ENCODE measurements at regions not wholly inside any gene's neighbourhood (a gene's known extent, or its start where the extent isn't known, plus 50 kb on each side); places are given as distances from the start of the nearest gene placed in this dataset.

GRCh38 chr4:11261066-11261850, 167.4 kb downstream of the HS3ST1 start:
- TF ChIP-seq CTCF (IDR thresholded peaks at IDR 0.05; ENCODE audit: borderline replicate concordance), result no peak
- H3K36me3 ChIP-seq, result no peaks in the 10 kb centered on the region
- DNase-seq, result no peak
- H3K4me3 ChIP-seq, result no peak overlapping the region
- intact Hi-C loops (cut with micrococcal nuclease), result no loop called here
- H3K9me3 ChIP-seq (replicated peaks), result peaks cover 7% of the 10 kb centered on the region
- H3K27ac ChIP-seq (replicated peaks), result no peak overlapping the region
- no peaks in the 10 kb centered on the region for H3K27me3 ChIP-seq (ENCODE audit: low read depth)
- no peaks in the 10 kb centered on the region for H3K4me1 ChIP-seq

- Histone ChIP-seq H3K27ac (replicated peaks) (no peak overlapping the region), H3K4me3 (no peak overlapping the region), H3K9me3 (replicated peaks) (no peaks in the 10 kb centered on the region), H3K36me3 (no peaks in the 10 kb centered on the region), H3K4me1 (no peaks in the 10 kb centered on the region), H3K27me3 (ENCODE audit: low read depth) (no peaks in the 10 kb centered on the region)
- DNase-seq, result no peak
- TF ChIP-seq CTCF (IDR thresholded peaks at IDR 0.05; ENCODE audit: borderline replicate concordance), result no peak
- intact Hi-C loops (cut with micrococcal nuclease), result no loop called here
These were observed 168.9 kb downstream of the HS3ST1 start for GRCh38 chr4:11259837-11260236.

GRCh38 chr4:11252149-11252548, 176.5 kb downstream of the HS3ST1 start:
- Histone ChIP-seq H3K36me3 (no peaks in the 10 kb centered on the region), H3K4me1 (no peaks in the 10 kb centered on the region), H3K9me3 (replicated peaks) (peaks cover 4% of the 10 kb centered on the region), H3K27ac (replicated peaks) (no peak overlapping the region), H3K27me3 (ENCODE audit: low read depth) (peaks cover 6% of the 10 kb centered on the region), H3K4me3 (no peak overlapping the region)
- TF ChIP-seq CTCF (IDR thresholded peaks at IDR 0.05; ENCODE audit: borderline replicate concordance), result no peak
- intact Hi-C loops (cut with micrococcal nuclease), result no loop called here
- DNase-seq, result no peak

- Histone ChIP-seq H3K27ac (replicated peaks) (no peak overlapping the region), H3K27me3 (ENCODE audit: low read depth) (peaks cover 6% of the 10 kb centered on the region)
- TF ChIP-seq CTCF (IDR thresholded peaks at IDR 0.05; ENCODE audit: borderline replicate concordance), result no peak
These were observed 178.2 kb downstream of the HS3ST1 start for GRCh38 chr4:11250510-11250909.

GRCh38 chr4:11232015-11232414, 196.7 kb downstream of the HS3ST1 start:
- Histone ChIP-seq H3K4me1 (no peaks in the 10 kb centered on the region), H3K9me3 (replicated peaks) (peaks cover 17% of the 10 kb centered on the region), H3K27ac (replicated peaks) (no peak overlapping the region), H3K27me3 (ENCODE audit: low read depth) (no peaks in the 10 kb centered on the region), H3K36me3 (no peaks in the 10 kb centered on the region), H3K4me3 (no peak overlapping the region)
- no peak for DNase-seq
- no peak for TF ChIP-seq CTCF (IDR thresholded peaks at IDR 0.05; ENCODE audit: borderline replicate concordance)
- intact Hi-C loops (cut with micrococcal nuclease), result no loop called here

More at GRCh38 chr4:11250510-11250909, 178.2 kb downstream of the HS3ST1 start:
- peaks cover 19% of the 10 kb centered on the region for H3K9me3 ChIP-seq (replicated peaks)
- no peaks in the 10 kb centered on the region for H3K36me3 ChIP-seq
- H3K4me1 ChIP-seq, result no peaks in the 10 kb centered on the region
- H3K4me3 ChIP-seq, result no peak overlapping the region
- DNase-seq, result no peak
- intact Hi-C loops (cut with micrococcal nuclease), result no loop called here
